ENCODE measurements at regions not wholly inside any gene's neighbourhood (a gene's known extent, or its start where the extent isn't known, plus 50 kb on each side); places are given as distances from the start of the nearest gene placed in this dataset.

DNA sequence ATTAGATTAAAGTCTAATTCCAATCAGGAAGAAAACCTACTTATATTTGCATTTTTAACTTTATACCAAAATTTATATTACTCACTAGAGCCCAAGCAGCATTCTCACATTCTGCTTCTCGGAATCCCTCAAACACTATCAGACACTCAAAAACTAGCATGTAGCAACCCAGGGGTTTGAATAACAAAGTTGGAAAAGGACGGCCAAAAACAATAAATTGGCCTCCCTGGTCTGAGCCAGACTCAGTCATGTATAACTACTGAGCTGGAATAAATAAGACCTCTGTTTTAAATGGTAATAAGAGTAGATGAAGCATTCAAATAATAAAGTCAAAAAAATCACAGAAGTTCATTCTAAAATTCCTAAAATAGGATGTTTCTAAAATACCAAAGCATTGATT lies 290.9 kb downstream of the IRS1 start:
- no peak overlapping the region for H3K4me3 ChIP-seq (ENCODE audit: low read depth, low read length)
- DNase-seq (ENCODE audit: low read depth) = no peak
- no peak for TF ChIP-seq CTCF (IDR thresholded peaks at IDR 0.05; ENCODE audit: insufficient read depth, low read depth, low read length, missing control alignments)

DNA sequence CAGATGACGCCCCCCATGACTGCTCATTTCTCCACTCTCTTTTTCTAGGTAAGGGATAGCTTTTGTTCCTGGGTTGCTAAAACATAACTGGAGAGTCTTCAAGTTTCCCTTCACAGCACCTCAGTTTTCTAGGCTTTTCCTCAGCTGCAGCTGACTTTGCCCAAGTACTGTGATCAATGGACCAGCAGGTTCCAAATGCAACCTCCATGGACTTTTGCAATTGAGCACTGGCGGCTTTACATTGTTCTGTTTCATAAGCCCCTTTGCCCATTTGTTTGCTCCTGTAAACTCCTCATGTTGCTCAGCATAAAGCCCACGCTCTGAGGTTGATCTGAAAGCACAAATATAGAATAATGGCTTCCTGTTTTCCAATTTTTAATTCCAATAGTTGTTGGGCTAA lies 291.6 kb downstream of the IRS1 start:
- no peak for DNase-seq (ENCODE audit: low read depth)
- H3K4me3 ChIP-seq (ENCODE audit: low read depth, low read length) = no peak overlapping the region
- TF ChIP-seq CTCF (IDR thresholded peaks at IDR 0.05; ENCODE audit: insufficient read depth, low read depth, low read length, missing control alignments) = no peak

DNA sequence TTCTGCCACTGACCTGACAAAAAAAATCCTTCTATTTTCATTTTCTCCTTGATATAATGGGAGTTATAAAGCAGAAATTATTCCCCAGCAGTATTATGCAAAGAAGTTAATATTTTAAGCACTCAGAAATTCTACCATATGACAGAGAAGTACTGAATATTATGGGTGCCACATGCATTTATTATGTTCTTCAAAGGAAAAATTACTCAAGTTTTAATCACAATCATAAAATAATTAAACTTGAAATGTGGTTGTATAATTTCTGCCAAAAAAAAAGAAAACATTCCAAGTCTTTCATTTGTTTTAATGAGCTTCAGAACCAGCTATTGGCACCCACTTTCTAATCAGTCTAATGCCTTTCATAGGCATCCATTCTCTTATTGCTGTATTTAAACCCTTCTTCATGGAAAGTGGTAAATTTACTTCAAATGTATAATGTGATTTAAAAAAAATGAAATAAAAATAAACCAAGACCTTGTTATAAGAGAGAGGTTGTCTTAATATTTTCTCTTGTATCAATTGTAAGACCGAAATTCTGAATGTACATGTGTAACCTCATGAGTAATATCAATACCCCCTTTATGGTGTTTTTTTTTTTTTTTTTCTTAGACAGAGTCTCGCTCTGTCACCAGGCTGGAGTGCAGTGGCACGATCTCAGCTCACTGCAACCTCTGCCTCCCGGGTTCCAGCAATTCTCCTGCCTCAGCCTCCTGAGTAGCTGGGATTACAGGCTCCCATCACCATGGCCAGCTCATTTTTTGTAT lies 302.3 kb downstream of the IRS1 start:
- no peak for DNase-seq (ENCODE audit: low read depth)

DNA sequence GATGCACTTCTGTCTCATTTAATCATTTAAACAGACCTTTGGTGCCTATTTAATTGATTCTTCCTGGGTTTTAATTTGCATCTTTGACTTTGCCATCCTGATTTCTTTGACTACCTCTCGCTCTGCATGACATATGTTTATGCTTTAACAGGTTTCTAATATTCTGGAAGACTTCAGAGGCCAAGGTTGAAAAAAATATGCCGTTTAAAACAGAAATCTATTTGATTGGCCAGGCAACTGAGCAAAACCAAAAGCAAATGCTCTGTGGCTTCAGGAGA lies 303.4 kb downstream of the IRS1 start:
- DNase-seq (ENCODE audit: low read depth) = no peak

More for the DNA sequence above, 302.3 kb downstream of the IRS1 start:
- no peak for TF ChIP-seq CTCF (IDR thresholded peaks at IDR 0.05; ENCODE audit: insufficient read depth, low read depth, low read length, missing control alignments)
- H3K4me3 ChIP-seq (ENCODE audit: low read depth, low read length) = no peak overlapping the region

DNA sequence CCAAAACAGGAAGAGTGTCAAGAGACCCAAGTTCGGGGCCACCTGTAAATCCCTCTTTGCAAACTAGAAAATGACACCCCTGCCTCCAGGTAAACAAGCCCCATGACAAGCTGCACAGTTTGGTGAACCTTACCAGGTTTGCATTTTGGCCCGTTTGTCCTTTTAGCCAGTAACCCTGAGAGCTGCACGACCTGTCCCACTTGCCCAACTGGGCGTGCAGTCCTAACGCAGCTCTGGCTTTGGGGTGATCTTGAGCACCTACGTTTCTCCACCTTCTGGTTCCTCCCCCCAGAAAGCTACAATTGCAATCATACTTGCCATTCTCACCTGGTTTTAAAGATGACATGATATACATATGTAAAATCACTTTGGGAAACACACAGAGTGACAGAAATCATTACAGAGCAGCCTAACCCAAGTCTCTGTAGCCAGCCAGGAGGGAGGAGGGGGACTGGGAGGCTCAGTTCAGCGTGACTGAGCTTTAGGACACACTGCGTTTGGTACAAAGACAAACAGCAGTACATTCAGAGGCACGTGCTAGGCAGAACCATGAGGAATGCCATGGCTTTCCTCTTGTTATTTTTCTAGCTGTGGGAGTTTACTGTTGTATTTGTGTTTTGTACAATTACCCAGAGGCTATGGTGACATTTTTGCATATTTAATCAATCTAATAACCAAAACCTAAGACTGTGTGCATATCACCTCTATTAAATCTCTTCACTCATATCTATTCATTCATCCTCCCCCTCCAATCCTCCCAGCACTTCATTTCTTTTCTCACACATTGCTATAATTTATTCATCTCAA lies 304.0 kb downstream of the IRS1 start:
- H3K4me3 ChIP-seq (ENCODE audit: low read depth, low read length) = no peak overlapping the region
- no peak for TF ChIP-seq CTCF (IDR thresholded peaks at IDR 0.05; ENCODE audit: insufficient read depth, low read depth, low read length, missing control alignments)
- no peak for DNase-seq (ENCODE audit: low read depth)

More for the DNA sequence above, 303.4 kb downstream of the IRS1 start:
- TF ChIP-seq CTCF (IDR thresholded peaks at IDR 0.05; ENCODE audit: insufficient read depth, low read depth, low read length, missing control alignments) = no peak
- H3K4me3 ChIP-seq (ENCODE audit: low read depth, low read length) = no peak overlapping the region

DNA sequence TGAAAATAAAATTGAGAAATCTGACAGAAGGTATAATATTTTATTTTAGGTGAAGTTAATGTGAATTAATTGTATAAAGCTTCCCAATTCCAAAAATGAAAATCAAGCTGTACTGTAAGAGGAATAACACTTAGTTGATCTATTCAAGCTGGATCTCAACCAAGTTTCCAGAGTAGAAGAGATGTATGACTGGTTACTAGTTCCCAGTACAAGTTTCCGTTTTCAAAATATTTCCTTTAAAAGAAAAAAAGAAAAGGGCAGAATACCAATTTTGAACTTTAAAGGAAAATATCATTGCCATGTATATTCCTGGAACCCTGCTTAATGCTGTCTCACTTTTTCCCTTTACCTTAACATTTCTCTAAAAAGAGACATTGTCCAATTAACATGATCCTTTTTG lies 308.5 kb downstream of the IRS1 start:
- no peak for DNase-seq (ENCODE audit: low read depth)
- H3K4me3 ChIP-seq (ENCODE audit: low read depth, low read length) = no peak overlapping the region
- TF ChIP-seq CTCF (IDR thresholded peaks at IDR 0.05; ENCODE audit: insufficient read depth, low read depth, low read length, missing control alignments) = no peak
